ENCODE measurements at regions not wholly inside any gene's neighbourhood (a gene's known extent, or its start where the extent isn't known, plus 50 kb on each side); places are given as distances from the start of the nearest gene placed in this dataset.

DNA sequence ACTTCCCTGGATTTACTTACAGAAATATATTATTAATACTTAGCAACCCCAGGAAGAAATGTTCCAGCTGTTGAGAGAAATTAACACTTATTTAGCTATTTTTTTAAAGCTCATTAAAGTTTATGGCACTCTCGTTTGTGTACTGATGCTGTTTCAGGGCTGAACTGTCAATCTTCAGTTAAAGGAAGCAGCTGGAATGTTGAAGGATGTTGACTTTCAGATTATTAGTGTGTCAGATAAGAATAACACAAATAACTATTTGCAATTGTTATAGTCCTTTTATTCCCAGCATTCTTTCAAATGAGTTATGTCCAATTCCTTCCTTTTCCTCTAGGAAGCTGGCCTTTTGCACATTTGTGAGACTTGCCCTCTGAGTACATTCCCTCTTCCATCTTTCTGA lies 278.2 kb upstream of the RAG2 start:
- Histone ChIP-seq H3K9ac (ENCODE audit: low read length) (no peak overlapping the region), H3K9me3 (ENCODE audit: low read length) (no peaks in the 10 kb centered on the region)
- no peak for TF ChIP-seq TAF1 (IDR thresholded peaks at IDR 0.05; ENCODE audit: low read depth)
- TF ChIP-seq, protein P1, sequence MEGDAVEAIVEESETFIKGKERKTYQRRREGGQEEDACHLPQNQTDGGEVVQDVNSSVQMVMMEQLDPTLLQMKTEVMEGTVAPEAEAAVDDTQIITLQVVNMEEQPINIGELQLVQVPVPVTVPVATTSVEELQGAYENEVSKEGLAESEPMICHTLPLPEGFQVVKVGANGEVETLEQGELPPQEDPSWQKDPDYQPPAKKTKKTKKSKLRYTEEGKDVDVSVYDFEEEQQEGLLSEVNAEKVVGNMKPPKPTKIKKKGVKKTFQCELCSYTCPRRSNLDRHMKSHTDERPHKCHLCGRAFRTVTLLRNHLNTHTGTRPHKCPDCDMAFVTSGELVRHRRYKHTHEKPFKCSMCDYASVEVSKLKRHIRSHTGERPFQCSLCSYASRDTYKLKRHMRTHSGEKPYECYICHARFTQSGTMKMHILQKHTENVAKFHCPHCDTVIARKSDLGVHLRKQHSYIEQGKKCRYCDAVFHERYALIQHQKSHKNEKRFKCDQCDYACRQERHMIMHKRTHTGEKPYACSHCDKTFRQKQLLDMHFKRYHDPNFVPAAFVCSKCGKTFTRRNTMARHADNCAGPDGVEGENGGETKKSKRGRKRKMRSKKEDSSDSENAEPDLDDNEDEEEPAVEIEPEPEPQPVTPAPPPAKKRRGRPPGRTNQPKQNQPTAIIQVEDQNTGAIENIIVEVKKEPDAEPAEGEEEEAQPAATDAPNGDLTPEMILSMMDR (IDR thresholded peaks at IDR 0.05; ENCODE audit: poor library complexity, severe bottlenecking) = no peak

DNA sequence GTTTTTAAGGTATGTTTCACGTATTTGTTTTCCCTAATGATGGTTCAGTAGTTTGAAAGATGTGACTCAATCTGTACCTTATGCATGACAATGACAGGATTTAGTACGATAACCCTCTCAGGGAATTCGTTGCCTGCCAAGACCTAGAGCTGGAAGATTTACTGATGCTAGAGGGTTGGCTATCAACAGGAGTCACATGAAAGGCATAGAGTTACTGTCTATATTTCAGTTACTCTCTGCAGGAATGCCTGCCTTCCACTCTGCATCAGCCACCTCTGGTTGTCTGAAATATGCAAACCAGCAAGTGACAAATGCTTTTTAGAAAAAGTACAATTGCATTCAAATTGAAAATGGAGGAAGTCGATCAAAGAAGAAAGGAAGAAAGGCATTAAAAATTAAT lies 276.3 kb upstream of the RAG2 start:
- no peaks in the 10 kb centered on the region for H3K36me3 ChIP-seq (ENCODE audit: insufficient read depth, low read length)
- no peak overlapping the region for H3K27ac ChIP-seq (ENCODE audit: low read length)
- H3K9me2 ChIP-seq (ENCODE audit: insufficient read depth, low read length) = no peaks in the 10 kb centered on the region
- no peaks in the 10 kb centered on the region for H3K27me3 ChIP-seq (ENCODE audit: insufficient read depth, low read depth, low read length)
- H3K9ac ChIP-seq (ENCODE audit: low read length) = no peak overlapping the region
- H3K9me3 ChIP-seq (ENCODE audit: low read length) = no peaks in the 10 kb centered on the region
- H2AFZ ChIP-seq (ENCODE audit: low read depth, low read length) = no peak overlapping the region
- TF ChIP-seq RAD21 (conservative IDR thresholded peaks at IDR 0.05) (no peak), POLR2AphosphoS5 (IDR thresholded peaks at IDR 0.05) (no peak)
- no peaks in the 10 kb centered on the region for H3F3A ChIP-seq (ENCODE audit: insufficient read depth, low read length, poor library complexity, severe bottlenecking)
- H3K4me2 ChIP-seq (ENCODE audit: low read length) = no peak overlapping the region
- no peaks in the 10 kb centered on the region for H3K79me2 ChIP-seq (replicated peaks; ENCODE audit: insufficient read depth, low read length)
- no peak overlapping the region for H3K4me3 ChIP-seq (ENCODE audit: low read length)
- no peaks in the 10 kb centered on the region for H4K20me1 ChIP-seq (ENCODE audit: insufficient read depth)

More for the DNA sequence above, 278.2 kb upstream of the RAG2 start:
- no peak overlapping the region for H3K27ac ChIP-seq (ENCODE audit: low read length)
- no peaks in the 10 kb centered on the region for H3K36me3 ChIP-seq (ENCODE audit: insufficient read depth, low read length)
- H3K4me2 ChIP-seq (ENCODE audit: low read length) = no peak overlapping the region
- H3K4me3 ChIP-seq (ENCODE audit: low read length) = no peak overlapping the region
- no peak overlapping the region for H2AFZ ChIP-seq (ENCODE audit: low read depth, low read length)
- H3K79me2 ChIP-seq (replicated peaks; ENCODE audit: insufficient read depth, low read length) = no peaks in the 10 kb centered on the region
- H4K20me1 ChIP-seq (ENCODE audit: insufficient read depth) = no peaks in the 10 kb centered on the region
- no peaks in the 10 kb centered on the region for H3F3A ChIP-seq (ENCODE audit: insufficient read depth, low read length, poor library complexity, severe bottlenecking)
- H3K9me2 ChIP-seq (ENCODE audit: insufficient read depth, low read length) = no peaks in the 10 kb centered on the region
- no peaks in the 10 kb centered on the region for H3K27me3 ChIP-seq (ENCODE audit: insufficient read depth, low read depth, low read length)

DNA sequence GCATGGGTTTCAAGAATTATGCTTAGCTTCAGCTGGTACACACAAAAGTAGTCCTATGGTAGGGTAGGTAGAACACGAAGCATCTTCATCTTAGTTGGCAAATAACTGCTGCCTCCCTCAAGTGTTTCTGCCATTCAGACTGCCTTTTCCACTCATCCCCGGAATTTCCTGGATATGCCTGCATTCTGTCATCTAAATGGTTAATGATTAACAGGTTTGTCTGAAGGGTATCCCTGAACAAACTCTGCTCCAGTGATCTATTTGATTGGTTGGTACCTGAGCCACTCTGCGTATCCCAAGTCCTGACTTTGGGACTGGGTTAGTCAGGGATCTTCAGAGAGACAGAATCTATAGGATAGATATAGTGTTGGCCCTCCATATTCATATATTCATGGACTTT lies 272.3 kb upstream of the RAG2 start:
- Histone ChIP-seq H3K79me2 (replicated peaks; ENCODE audit: insufficient read depth, low read length) (no peaks in the 10 kb centered on the region), H3K27ac (ENCODE audit: low read length) (no peak overlapping the region), H3K27me3 (ENCODE audit: insufficient read depth, low read depth, low read length) (no peaks in the 10 kb centered on the region), H3K9me3 (ENCODE audit: low read length) (no peaks in the 10 kb centered on the region), H3K9me2 (ENCODE audit: insufficient read depth, low read length) (no peaks in the 10 kb centered on the region), H3K9ac (ENCODE audit: low read length) (no peak overlapping the region), H3K4me2 (ENCODE audit: low read length) (no peak overlapping the region), H3K36me3 (ENCODE audit: insufficient read depth, low read length) (no peaks in the 10 kb centered on the region), H4K20me1 (ENCODE audit: insufficient read depth) (no peaks in the 10 kb centered on the region), H3F3A (ENCODE audit: insufficient read depth, low read length, poor library complexity, severe bottlenecking) (no peaks in the 10 kb centered on the region), H3K4me3 (ENCODE audit: low read length) (no peak overlapping the region), H2AFZ (ENCODE audit: low read depth, low read length) (no peak overlapping the region)
- TF ChIP-seq RAD21 (conservative IDR thresholded peaks at IDR 0.05) (no peak), MXI1 (conservative IDR thresholded peaks at IDR 0.05; ENCODE audit: poor library complexity, severe bottlenecking) (no peak), EZH2 (IDR thresholded peaks at IDR 0.05; ENCODE audit: borderline replicate concordance, insufficient read depth, low read length, poor library complexity, severe bottlenecking) (no peak), TAF1 (IDR thresholded peaks at IDR 0.05; ENCODE audit: low read depth) (no peak), SMC3 (conservative IDR thresholded peaks at IDR 0.05; ENCODE audit: poor library complexity) (no peak), EP300 (conservative IDR thresholded peaks at IDR 0.05; ENCODE audit: poor library complexity, severe bottlenecking) (no peak), POLR2AphosphoS5 (IDR thresholded peaks at IDR 0.05) (no peak)
- TF ChIP-seq, protein P2, sequence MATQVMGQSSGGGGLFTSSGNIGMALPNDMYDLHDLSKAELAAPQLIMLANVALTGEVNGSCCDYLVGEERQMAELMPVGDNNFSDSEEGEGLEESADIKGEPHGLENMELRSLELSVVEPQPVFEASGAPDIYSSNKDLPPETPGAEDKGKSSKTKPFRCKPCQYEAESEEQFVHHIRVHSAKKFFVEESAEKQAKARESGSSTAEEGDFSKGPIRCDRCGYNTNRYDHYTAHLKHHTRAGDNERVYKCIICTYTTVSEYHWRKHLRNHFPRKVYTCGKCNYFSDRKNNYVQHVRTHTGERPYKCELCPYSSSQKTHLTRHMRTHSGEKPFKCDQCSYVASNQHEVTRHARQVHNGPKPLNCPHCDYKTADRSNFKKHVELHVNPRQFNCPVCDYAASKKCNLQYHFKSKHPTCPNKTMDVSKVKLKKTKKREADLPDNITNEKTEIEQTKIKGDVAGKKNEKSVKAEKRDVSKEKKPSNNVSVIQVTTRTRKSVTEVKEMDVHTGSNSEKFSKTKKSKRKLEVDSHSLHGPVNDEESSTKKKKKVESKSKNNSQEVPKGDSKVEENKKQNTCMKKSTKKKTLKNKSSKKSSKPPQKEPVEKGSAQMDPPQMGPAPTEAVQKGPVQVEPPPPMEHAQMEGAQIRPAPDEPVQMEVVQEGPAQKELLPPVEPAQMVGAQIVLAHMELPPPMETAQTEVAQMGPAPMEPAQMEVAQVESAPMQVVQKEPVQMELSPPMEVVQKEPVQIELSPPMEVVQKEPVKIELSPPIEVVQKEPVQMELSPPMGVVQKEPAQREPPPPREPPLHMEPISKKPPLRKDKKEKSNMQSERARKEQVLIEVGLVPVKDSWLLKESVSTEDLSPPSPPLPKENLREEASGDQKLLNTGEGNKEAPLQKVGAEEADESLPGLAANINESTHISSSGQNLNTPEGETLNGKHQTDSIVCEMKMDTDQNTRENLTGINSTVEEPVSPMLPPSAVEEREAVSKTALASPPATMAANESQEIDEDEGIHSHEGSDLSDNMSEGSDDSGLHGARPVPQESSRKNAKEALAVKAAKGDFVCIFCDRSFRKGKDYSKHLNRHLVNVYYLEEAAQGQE (IDR thresholded peaks at IDR 0.05; ENCODE audit: borderline replicate concordance) = no peak
- TF ChIP-seq, protein P1 (IDR thresholded peaks at IDR 0.05; ENCODE audit: poor library complexity, severe bottlenecking) = no peak
